SK-N-SH (cell line): ENCODE measurements at regions not wholly inside any gene's neighbourhood (a gene's known extent, or its start where the extent isn't known, plus 50 kb on each side); places are given as distances from the start of the nearest gene placed in this dataset.

ENCODE experiments used
- CTCF ChIA-PET: fragments of 300-600, 350-600 bp; formaldehyde crosslinking; extraction: SDS; loops from one replicate; lab custom pipeline; 2021; lab: Yijun Ruan, JAX
- POLR2A ChIA-PET: fragments of 350-600 bp; sonication (Branson Sonifier 250); formaldehyde crosslinking; extraction: SDS; loops from one replicate; lab custom pipeline; 2020; ENCODE audit warnings: antibody characterized with exemption, inconsistent platforms; lab: Yijun Ruan, JAX
- DNase-seq: peaks from one replicate; pipeline ENCODE4 v3.0.0; 2012
- H2AFZ ChIP-seq: fragments of 200-600 bp; sonication (generic); 2 replicates; pipeline ENCODE4 v1.8.1; 2016; ENCODE audit warnings: antibody characterized with exemption, mild to moderate bottlenecking, low read depth
- H3F3A ChIP-seq: fragments of 200-600 bp; sonication (generic); replicated peaks from 2 replicates; pipeline ENCODE3; 2016; ENCODE audit warnings: antibody characterized with exemption, mild to moderate bottlenecking; ENCODE audit not compliant: insufficient read depth
- H3K27ac ChIP-seq, 2 experiments: fragments of 200-500 bp in 1 of 2; fragments of 200-600 bp in 1 of 2; sonication (Bioruptor generic) in 1 of 2; sonication (generic), shearing (Covaris generic) in 1 of 2; 2 replicates each; pipeline versions ENCODE4 v1.5.1 to v1.6.1; 2014 to 2016; ENCODE audit warnings: low read depth in 2 of 2, inconsistent platforms in 1 of 2, low read length in 1 of 2, mild to moderate bottlenecking in 1 of 2, mixed read lengths in 1 of 2
- H3K27me3 ChIP-seq: fragments of 200-600 bp; sonication (generic), shearing (Covaris generic); 2 replicates; pipeline ENCODE4 v1.6.1; 2016; ENCODE audit warnings: mixed run types; ENCODE audit not compliant: insufficient read depth
- H3K36me3 ChIP-seq, 2 experiments: fragments of 200-500 bp in 1 of 2; fragments of 200-600 bp in 1 of 2; sonication (Bioruptor generic) in 1 of 2; sonication (generic) in 1 of 2; replicated peaks in 1 of 2; 2 replicates each; pipeline versions ENCODE3 to v1.5.1; 2014 to 2016; ENCODE audit warnings: low read length in 1 of 2, mild to moderate bottlenecking in 1 of 2; ENCODE audit not compliant: insufficient read depth in 2 of 2, control insufficient read depth in 1 of 2
- H3K4me1 ChIP-seq, 2 experiments: fragments of 200-500 bp in 1 of 2; fragments of 200-600 bp in 1 of 2; sonication (Bioruptor generic) in 1 of 2; sonication (generic), shearing (Covaris generic) in 1 of 2; 2 replicates each; pipeline versions ENCODE4 v1.5.1 to v1.6.1; 2014 to 2016; ENCODE audit warnings: low read depth in 1 of 2, low read length in 1 of 2, mixed run types in 1 of 2; ENCODE audit not compliant: insufficient read depth in 2 of 2, control insufficient read depth in 1 of 2
- H3K4me2 ChIP-seq: fragments of 200-600 bp; sonication (generic), shearing (Covaris generic); 2 replicates; pipeline ENCODE4 v1.6.1; 2017; ENCODE audit warnings: mixed run types
- H3K4me3 ChIP-seq, 2 experiments: fragments of 200-500 bp in 1 of 2; fragments of 200-600 bp in 1 of 2; sonication (Bioruptor generic) in 1 of 2; sonication (generic), shearing (Covaris generic) in 1 of 2; 2 replicates each; pipeline versions ENCODE4 v1.5.1 to v1.8.1; 2014 to 2016; ENCODE audit warnings: low read depth in 2 of 2, inconsistent platforms in 1 of 2, low read length in 1 of 2, mild to moderate bottlenecking in 1 of 2, mixed read lengths in 1 of 2, moderate library complexity in 1 of 2
- H3K79me2 ChIP-seq: fragments of 200-600 bp; sonication (generic); 2 replicates; pipeline ENCODE4 v1.8.1; 2017; ENCODE audit warnings: mild to moderate bottlenecking; ENCODE audit not compliant: insufficient read depth
- H3K9ac ChIP-seq: fragments of 200-600 bp; sonication (generic); 2 replicates; pipeline ENCODE4 v1.6.1; 2017; ENCODE audit warnings: mixed run types
- H3K9me2 ChIP-seq: fragments of 200-600 bp; sonication (generic); 2 replicates; pipeline ENCODE4 v1.6.1; 2017; ENCODE audit warnings: mixed run types
- H3K9me3 ChIP-seq: fragments of 200-600 bp; sonication (generic); 2 replicates; pipeline ENCODE4 v1.6.1; 2017; ENCODE audit warnings: mixed run types, mild to moderate bottlenecking, moderate library complexity
- H4K20me1 ChIP-seq: fragments of 200-600 bp; sonication (generic); 2 replicates; pipeline ENCODE4 v1.6.1; 2017; ENCODE audit warnings: mild to moderate bottlenecking, mixed run types; ENCODE audit not compliant: insufficient read depth
- EZH2phosphoT487 ChIP-seq: fragments of 200-600 bp; sonication (generic); IDR thresholded peaks from 2 replicates; pipeline ENCODE4 v1.6.1; 2017; ENCODE audit warnings: low read depth, mixed run types, mild to moderate bottlenecking, antibody characterized with exemption, moderate library complexity, borderline replicate concordance
- FOSL2 ChIP-seq: IDR thresholded peaks from 2 replicates; pipeline ENCODE4 v1.4.0; 2012; ENCODE audit warnings: low read depth, mild to moderate bottlenecking, moderate library complexity, borderline replicate concordance
- FOXM1 ChIP-seq: IDR thresholded peaks from 2 replicates; pipeline ENCODE4 v1.4.0; 2012; ENCODE audit warnings: low read depth, mild to moderate bottlenecking
- JUND ChIP-seq: IDR thresholded peaks from 2 replicates; pipeline ENCODE4 v1.4.0; 2012
- MXI1 ChIP-seq: IDR thresholded peaks from 2 replicates; pipeline ENCODE4 v1.6.1; 2012; ENCODE audit warnings: mild to moderate bottlenecking, low read depth, low read length, improper control_type of control experiment
- NFIC ChIP-seq: IDR thresholded peaks from 2 replicates; pipeline ENCODE4 v1.4.0; 2012; ENCODE audit warnings: borderline replicate concordance
- RAD21 ChIP-seq: IDR thresholded peaks from 2 replicates; pipeline ENCODE4 v1.6.1; 2012; ENCODE audit warnings: mild to moderate bottlenecking, low read length
- RFX5 ChIP-seq: IDR thresholded peaks from 2 replicates; pipeline ENCODE4 v1.6.1; 2012; ENCODE audit warnings: mild to moderate bottlenecking, improper control_type of control experiment, low read length
- RXRA ChIP-seq: IDR thresholded peaks from 2 replicates; pipeline ENCODE4 v1.4.0; 2012; ENCODE audit warnings: low read depth, mild to moderate bottlenecking, borderline replicate concordance
- SIN3A ChIP-seq: IDR thresholded peaks from 2 replicates; pipeline ENCODE4 v1.6.1; 2012; ENCODE audit warnings: low read depth, mild to moderate bottlenecking, low read length, moderate library complexity, borderline replicate concordance
- TCF12 ChIP-seq: IDR thresholded peaks from 2 replicates; pipeline ENCODE4 v1.4.0; 2012
- TEAD4 ChIP-seq: IDR thresholded peaks from 2 replicates; pipeline ENCODE4 v1.4.0; 2012; ENCODE audit warnings: mild to moderate bottlenecking, borderline replicate concordance; ENCODE audit not compliant: insufficient read depth
- YY1 ChIP-seq: IDR thresholded peaks from 2 replicates; pipeline ENCODE4 v1.4.0; 2012; ENCODE audit warnings: low read depth, mild to moderate bottlenecking
- WGBS: methylation state at CpG from one replicate; pipeline ENCODE4 v1.1.6; 2017; ENCODE audit warnings: low lambda C conversion rate; 5-methylcytosine and 5-hydroxymethylcytosine counted together
- TF ChIP-seq, protein P1 (sequence below): IDR thresholded peaks from 2 replicates; pipeline ENCODE4 v1.6.1; 2012; ENCODE audit warnings: mild to moderate bottlenecking, low read depth, low read length, moderate library complexity
- TF ChIP-seq, protein P2 (sequence below): IDR thresholded peaks from 2 replicates; pipeline ENCODE4 v1.4.0; 2012; ENCODE audit warnings: low read depth, borderline replicate concordance
- TF ChIP-seq, protein P3 (sequence below): fragments of 200-600 bp; sonication (generic); IDR thresholded peaks from 2 replicates; pipeline ENCODE4 v1.6.1; 2017; ENCODE audit warnings: antibody characterized with exemption, mild to moderate bottlenecking, moderate library complexity
- TF ChIP-seq, protein P4 (sequence below): IDR thresholded peaks from 2 replicates; pipeline ENCODE4 v1.4.0; 2012; ENCODE audit warnings: low read depth, borderline replicate concordance

DNA sequence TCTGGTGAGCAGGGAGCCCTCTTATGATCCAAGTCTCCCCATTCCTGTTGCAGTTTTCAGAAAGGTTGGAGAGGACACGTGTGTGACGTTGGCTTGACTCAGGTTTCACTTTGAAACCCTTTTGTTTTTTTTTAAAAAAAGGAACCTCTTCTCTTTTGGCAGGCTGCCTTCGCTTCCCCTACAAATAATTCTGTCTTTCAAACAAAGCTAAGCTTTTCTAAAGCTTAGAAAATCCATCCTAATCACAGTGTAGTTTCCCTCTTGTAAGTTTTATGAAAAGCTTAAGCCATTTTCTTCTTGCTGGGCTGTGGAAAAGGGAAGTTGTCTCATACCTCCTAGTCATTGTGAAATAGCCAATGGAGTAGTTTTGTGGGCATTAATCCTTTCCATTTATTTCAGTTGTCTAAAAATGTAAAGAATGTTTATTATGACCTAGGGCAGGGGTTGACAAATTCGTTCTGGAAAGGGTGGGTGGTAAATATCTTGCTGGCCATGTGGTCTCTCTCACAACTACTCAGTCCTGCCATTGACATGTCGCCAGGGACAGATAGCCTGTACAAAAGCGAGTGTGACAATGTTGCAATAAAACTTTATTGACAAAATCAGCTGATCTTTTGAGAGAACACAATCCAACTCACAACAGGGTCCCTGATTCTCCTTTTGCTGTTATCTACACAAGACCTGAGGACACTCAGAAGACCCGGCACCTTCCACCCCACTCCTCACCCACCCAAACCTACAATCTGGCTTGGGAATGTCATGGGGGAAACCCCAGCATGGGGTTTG lies 878.8 kb downstream of the RNF144A start:
- no peak overlapping the region for H3K4me2 ChIP-seq
- H3K27me3 ChIP-seq = no peaks in the 10 kb centered on the region
- no peaks in the 10 kb centered on the region for H3K79me2 ChIP-seq
- no peak overlapping the region for H3K9ac ChIP-seq
- H3K36me3 ChIP-seq = no peaks in the 10 kb centered on the region
- POLR2A ChIA-PET = no interaction called here
- no peak overlapping the region for H3K4me3 ChIP-seq
- 47% methylated on average over 7 of the region's 7 CpGs for WGBS
- no peak overlapping the region for H3K27ac ChIP-seq
- no peak for TF ChIP-seq SIN3A
- TF ChIP-seq TEAD4 = no peak
- TF ChIP-seq, protein P1, sequence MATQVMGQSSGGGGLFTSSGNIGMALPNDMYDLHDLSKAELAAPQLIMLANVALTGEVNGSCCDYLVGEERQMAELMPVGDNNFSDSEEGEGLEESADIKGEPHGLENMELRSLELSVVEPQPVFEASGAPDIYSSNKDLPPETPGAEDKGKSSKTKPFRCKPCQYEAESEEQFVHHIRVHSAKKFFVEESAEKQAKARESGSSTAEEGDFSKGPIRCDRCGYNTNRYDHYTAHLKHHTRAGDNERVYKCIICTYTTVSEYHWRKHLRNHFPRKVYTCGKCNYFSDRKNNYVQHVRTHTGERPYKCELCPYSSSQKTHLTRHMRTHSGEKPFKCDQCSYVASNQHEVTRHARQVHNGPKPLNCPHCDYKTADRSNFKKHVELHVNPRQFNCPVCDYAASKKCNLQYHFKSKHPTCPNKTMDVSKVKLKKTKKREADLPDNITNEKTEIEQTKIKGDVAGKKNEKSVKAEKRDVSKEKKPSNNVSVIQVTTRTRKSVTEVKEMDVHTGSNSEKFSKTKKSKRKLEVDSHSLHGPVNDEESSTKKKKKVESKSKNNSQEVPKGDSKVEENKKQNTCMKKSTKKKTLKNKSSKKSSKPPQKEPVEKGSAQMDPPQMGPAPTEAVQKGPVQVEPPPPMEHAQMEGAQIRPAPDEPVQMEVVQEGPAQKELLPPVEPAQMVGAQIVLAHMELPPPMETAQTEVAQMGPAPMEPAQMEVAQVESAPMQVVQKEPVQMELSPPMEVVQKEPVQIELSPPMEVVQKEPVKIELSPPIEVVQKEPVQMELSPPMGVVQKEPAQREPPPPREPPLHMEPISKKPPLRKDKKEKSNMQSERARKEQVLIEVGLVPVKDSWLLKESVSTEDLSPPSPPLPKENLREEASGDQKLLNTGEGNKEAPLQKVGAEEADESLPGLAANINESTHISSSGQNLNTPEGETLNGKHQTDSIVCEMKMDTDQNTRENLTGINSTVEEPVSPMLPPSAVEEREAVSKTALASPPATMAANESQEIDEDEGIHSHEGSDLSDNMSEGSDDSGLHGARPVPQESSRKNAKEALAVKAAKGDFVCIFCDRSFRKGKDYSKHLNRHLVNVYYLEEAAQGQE = no peak
- TF ChIP-seq, all 33 proteins: peak for 0
- Histone ChIP-seq H4K20me1 (no peaks in the 10 kb centered on the region), H3K9me2 (no peaks in the 10 kb centered on the region), H2AFZ (no peak overlapping the region), H3K9me3 (no peaks in the 10 kb centered on the region), H3K4me1 (peaks cover 0 to 7% of the 10 kb centered on the region in 2 experiments; a peak in 1 of 4 replicates), H3F3A (no peaks in the 10 kb centered on the region)
- no peak for DNase-seq
- CTCF ChIA-PET = no interaction called here

DNA sequence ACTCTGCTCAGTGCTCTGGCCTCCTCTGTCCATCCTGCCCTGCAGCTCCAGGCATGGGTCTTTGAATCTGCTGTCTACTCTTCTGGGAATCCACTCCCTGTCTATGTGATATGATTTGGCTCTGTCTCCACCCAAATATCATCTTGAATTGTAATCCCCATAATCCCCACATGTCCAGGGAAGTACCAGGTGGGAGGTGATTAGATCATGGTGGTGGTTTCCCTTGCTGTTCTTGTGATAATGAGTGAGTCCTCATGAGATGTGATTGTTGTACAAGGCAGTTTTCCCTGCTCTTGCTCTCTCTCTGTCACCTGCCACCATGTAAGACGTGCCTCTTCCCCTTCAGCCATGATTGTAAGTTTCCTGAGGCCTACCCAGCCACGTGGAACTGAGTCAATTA lies 881.8 kb upstream of the ID2 start:
- H3K27me3 ChIP-seq = no peaks in the 10 kb centered on the region
- 13% methylated on average over 2 of the region's 2 CpGs for WGBS
- H3F3A ChIP-seq = no peaks in the 10 kb centered on the region
- no peaks in the 10 kb centered on the region for H3K4me1 ChIP-seq
- no peaks in the 10 kb centered on the region for H3K36me3 ChIP-seq
- H3K9me2 ChIP-seq = no peaks in the 10 kb centered on the region
- H4K20me1 ChIP-seq = no peaks in the 10 kb centered on the region
- no peak overlapping the region for H3K4me3 ChIP-seq
- no peak overlapping the region for H3K9ac ChIP-seq
- no peaks in the 10 kb centered on the region for H3K9me3 ChIP-seq
- TF ChIP-seq FOXM1 (no peak), FOSL2 (no peak), JUND (no peak), TCF12 (no peak), SIN3A (no peak), RAD21 (no peak), NFIC (no peak), EZH2phosphoT487 (no peak), RXRA (no peak), TEAD4 (no peak), RFX5 (no peak), YY1 (no peak), MXI1 (no peak)
- TF ChIP-seq, protein P2, sequence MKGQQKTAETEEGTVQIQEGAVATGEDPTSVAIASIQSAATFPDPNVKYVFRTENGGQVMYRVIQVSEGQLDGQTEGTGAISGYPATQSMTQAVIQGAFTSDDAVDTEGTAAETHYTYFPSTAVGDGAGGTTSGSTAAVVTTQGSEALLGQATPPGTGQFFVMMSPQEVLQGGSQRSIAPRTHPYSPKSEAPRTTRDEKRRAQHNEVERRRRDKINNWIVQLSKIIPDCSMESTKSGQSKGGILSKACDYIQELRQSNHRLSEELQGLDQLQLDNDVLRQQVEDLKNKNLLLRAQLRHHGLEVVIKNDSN = no peak
- TF ChIP-seq, protein P3, sequence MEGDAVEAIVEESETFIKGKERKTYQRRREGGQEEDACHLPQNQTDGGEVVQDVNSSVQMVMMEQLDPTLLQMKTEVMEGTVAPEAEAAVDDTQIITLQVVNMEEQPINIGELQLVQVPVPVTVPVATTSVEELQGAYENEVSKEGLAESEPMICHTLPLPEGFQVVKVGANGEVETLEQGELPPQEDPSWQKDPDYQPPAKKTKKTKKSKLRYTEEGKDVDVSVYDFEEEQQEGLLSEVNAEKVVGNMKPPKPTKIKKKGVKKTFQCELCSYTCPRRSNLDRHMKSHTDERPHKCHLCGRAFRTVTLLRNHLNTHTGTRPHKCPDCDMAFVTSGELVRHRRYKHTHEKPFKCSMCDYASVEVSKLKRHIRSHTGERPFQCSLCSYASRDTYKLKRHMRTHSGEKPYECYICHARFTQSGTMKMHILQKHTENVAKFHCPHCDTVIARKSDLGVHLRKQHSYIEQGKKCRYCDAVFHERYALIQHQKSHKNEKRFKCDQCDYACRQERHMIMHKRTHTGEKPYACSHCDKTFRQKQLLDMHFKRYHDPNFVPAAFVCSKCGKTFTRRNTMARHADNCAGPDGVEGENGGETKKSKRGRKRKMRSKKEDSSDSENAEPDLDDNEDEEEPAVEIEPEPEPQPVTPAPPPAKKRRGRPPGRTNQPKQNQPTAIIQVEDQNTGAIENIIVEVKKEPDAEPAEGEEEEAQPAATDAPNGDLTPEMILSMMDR = no peak
- TF ChIP-seq, protein P4, sequence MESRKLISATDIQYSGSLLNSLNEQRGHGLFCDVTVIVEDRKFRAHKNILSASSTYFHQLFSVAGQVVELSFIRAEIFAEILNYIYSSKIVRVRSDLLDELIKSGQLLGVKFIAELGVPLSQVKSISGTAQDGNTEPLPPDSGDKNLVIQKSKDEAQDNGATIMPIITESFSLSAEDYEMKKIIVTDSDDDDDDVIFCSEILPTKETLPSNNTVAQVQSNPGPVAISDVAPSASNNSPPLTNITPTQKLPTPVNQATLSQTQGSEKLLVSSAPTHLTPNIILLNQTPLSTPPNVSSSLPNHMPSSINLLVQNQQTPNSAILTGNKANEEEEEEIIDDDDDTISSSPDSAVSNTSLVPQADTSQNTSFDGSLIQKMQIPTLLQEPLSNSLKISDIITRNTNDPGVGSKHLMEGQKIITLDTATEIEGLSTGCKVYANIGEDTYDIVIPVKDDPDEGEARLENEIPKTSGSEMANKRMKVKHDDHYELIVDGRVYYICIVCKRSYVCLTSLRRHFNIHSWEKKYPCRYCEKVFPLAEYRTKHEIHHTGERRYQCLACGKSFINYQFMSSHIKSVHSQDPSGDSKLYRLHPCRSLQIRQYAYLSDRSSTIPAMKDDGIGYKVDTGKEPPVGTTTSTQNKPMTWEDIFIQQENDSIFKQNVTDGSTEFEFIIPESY = no peak
- H3K79me2 ChIP-seq = no peaks in the 10 kb centered on the region
- H3K27ac ChIP-seq = no peak overlapping the region
- POLR2A ChIA-PET = no interaction called here
- no peak overlapping the region for H3K4me2 ChIP-seq
- CTCF ChIA-PET = interaction anchor here (0.6 kb wide), 1 partner anchor 765 kb away, joined by 3 read pairs; no protein-coding TSS in a partner anchor
- no peak for DNase-seq
- H2AFZ ChIP-seq = no peak overlapping the region
